ENCODE measurements at regions not wholly inside any gene's neighbourhood (a gene's known extent, or its start where the extent isn't known, plus 50 kb on each side); places are given as distances from the start of the nearest gene placed in this dataset.
A peak's percentile ranks its signal among the peaks of the same experiment; 100 is the strongest.

DNA sequence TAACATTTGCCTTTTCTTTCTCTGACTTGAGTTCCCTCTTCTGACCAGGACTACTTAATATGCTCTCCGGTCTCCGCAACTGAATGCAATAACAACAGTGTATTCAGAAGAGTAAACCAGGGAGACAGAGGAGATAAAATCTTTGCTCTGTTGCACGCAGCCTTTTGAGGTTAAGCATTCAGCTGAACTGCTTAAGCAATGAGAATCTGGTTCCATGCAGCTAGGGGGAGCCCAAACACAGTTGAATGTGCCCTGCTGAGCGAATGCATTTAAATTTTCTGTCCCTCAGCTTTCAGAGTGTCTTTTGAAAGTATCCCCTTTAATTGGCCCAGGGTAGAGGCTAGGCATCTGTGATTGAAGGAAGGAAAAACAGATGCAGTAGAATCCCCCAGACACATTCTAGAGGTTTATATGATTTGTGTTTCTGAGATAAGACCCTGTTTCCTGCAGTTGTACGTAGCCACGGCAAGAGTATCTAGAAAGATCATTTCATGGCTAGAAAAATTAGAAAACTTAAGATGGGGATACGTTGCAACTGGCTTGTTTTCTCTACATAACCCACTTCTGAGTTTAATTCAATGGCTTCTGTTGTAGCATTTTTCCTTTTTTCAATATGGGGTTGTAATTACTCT lies 309.6 kb downstream of the TUSC7 start:
- Mint-ChIP-seq H3K27me3 (ENCODE audit: unreplicated experiment) (peaks cover 15% of the 10 kb centered on the region), H3K36me3 (ENCODE audit: insufficient read depth, unreplicated experiment) (no peaks in the 10 kb centered on the region)
- intact Hi-C loops (cut with micrococcal nuclease; ENCODE audit: unreplicated experiment), result loop anchor here (1.0 to 10.0 kb wide), 6 partner anchors 157 to 1798 kb away; no protein-coding TSS in a partner anchor

DNA sequence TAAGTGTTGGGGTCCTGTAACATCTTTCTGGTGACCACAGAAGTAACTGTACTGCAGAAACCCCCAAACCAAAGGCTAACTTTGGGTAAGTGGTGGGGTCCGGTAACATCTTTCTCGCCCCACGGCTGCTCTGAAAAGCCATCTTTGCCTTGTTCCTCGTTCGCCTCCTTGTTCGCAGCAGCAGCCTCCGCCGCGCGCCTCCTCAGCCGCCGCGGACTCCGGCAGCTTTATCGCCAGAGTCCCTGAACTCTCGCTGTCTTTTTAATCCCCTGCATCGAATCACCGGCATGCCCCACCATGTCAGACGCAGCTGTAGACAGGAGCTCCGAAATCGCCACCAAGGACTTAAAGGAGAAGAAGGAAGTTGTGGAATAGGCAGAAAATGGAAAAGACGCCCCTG lies 316.8 kb downstream of the TUSC7 start:
- Mint-ChIP-seq H3K4me3 (ENCODE audit: low read depth, unreplicated experiment) (no peak overlapping the region), H3K36me3 (ENCODE audit: insufficient read depth, unreplicated experiment) (no peaks in the 10 kb centered on the region), H3K9me3 (ENCODE audit: low read depth, unreplicated experiment) (no peaks in the 10 kb centered on the region), H3K27ac (ENCODE audit: unreplicated experiment) (no peak overlapping the region), H3K4me1 (ENCODE audit: low read depth, unreplicated experiment) (no peaks in the 10 kb centered on the region), H3K27me3 (ENCODE audit: unreplicated experiment) (no peaks in the 10 kb centered on the region)
- BruUV-seq (replicated peaks), result no TSS peak
- intact Hi-C loops (cut with micrococcal nuclease; ENCODE audit: unreplicated experiment), result no loop called here
- TF ChIP-seq, protein P1, sequence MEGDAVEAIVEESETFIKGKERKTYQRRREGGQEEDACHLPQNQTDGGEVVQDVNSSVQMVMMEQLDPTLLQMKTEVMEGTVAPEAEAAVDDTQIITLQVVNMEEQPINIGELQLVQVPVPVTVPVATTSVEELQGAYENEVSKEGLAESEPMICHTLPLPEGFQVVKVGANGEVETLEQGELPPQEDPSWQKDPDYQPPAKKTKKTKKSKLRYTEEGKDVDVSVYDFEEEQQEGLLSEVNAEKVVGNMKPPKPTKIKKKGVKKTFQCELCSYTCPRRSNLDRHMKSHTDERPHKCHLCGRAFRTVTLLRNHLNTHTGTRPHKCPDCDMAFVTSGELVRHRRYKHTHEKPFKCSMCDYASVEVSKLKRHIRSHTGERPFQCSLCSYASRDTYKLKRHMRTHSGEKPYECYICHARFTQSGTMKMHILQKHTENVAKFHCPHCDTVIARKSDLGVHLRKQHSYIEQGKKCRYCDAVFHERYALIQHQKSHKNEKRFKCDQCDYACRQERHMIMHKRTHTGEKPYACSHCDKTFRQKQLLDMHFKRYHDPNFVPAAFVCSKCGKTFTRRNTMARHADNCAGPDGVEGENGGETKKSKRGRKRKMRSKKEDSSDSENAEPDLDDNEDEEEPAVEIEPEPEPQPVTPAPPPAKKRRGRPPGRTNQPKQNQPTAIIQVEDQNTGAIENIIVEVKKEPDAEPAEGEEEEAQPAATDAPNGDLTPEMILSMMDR (IDR thresholded peaks at IDR 0.05; ENCODE audit: unreplicated experiment), result no peak
- DNase-seq, result no peak
- CTCF ChIA-PET, result no interaction called here

More for the DNA sequence above, 309.6 kb downstream of the TUSC7 start:
- H3K4me3 Mint-ChIP-seq (ENCODE audit: low read depth, unreplicated experiment), result no peak overlapping the region
- CTCF ChIA-PET, result interaction anchor here (0.5 to 1.4 kb wide), 4 partner anchors 30 to 443 kb away, joined by 4 to 7 read pairs (median 6); no protein-coding TSS in a partner anchor
- peak; percentile 65 for DNase-seq
- no peak overlapping the region for H3K27ac Mint-ChIP-seq (ENCODE audit: unreplicated experiment)
- H3K9me3 Mint-ChIP-seq (ENCODE audit: low read depth, unreplicated experiment), result no peaks in the 10 kb centered on the region
- TF ChIP-seq, protein P1 (IDR thresholded peaks at IDR 0.05; ENCODE audit: unreplicated experiment), result peak; percentile 57
- peaks cover 8% of the 10 kb centered on the region for H3K4me1 Mint-ChIP-seq (ENCODE audit: low read depth, unreplicated experiment)
- no TSS peak for BruUV-seq (replicated peaks)

DNA sequence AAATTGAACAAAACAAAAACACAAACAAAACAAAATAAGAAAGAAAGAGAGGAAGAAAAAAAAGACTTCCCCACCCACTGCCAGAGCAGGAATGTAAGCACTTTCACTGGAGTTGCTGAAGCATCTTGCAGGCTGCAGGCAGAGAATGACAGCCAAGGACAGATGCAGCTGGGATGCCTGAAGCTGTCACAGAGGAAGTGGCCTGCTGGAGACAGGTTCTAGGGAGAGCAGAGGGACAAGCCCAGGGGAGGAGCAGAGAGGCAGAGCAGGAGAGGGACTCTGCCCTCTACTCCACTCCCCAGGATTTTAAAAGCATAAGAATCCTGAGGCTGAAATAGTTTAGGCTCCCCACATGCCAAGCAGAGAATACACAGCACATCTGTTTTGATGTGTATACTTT lies 326.2 kb downstream of the TUSC7 start:
- TF ChIP-seq, protein P1 (IDR thresholded peaks at IDR 0.05; ENCODE audit: unreplicated experiment), result no peak
- H3K36me3 Mint-ChIP-seq (ENCODE audit: insufficient read depth, unreplicated experiment), result no peaks in the 10 kb centered on the region
- no peak for DNase-seq
- intact Hi-C loops (cut with micrococcal nuclease; ENCODE audit: unreplicated experiment), result no loop called here
- CTCF ChIA-PET, result no interaction called here
- H3K4me3 Mint-ChIP-seq (ENCODE audit: low read depth, unreplicated experiment), result no peak overlapping the region
- peaks cover 21% of the 10 kb centered on the region for H3K4me1 Mint-ChIP-seq (ENCODE audit: low read depth, unreplicated experiment)
- H3K9me3 Mint-ChIP-seq (ENCODE audit: low read depth, unreplicated experiment), result no peaks in the 10 kb centered on the region
- H3K27ac Mint-ChIP-seq (ENCODE audit: unreplicated experiment), result no peak overlapping the region
- no peaks in the 10 kb centered on the region for H3K27me3 Mint-ChIP-seq (ENCODE audit: unreplicated experiment)
- BruUV-seq (replicated peaks), result no TSS peak

DNA sequence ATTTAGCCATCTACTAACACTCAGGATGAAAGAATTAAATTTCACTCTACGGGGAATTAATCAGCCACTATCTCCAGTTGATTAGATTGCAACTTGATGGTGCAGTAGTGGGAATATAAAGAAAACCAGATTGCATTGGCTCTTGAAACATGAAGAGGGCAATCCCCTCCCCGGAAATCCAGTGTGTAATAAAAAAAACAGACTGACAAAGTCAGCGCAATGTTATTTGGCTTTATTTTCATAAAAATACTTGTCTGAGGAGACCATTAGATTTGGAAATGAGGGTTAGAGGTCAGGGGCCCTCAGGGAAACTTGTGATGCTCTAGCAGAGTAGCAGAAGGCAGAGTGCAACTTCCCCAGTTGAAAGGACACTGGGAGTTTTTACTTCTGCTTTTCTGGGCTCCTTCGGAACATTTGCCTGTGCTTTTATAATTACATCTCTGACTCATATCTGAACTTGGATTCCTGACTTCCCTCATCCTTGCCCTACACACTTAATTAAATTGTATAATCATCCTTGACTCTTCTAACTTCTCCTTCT lies 326.8 kb downstream of the TUSC7 start:
- Mint-ChIP-seq H3K4me3 (ENCODE audit: low read depth, unreplicated experiment) (no peak overlapping the region), H3K27me3 (ENCODE audit: unreplicated experiment) (no peaks in the 10 kb centered on the region), H3K4me1 (ENCODE audit: low read depth, unreplicated experiment) (peaks cover 21% of the 10 kb centered on the region), H3K27ac (ENCODE audit: unreplicated experiment) (no peak overlapping the region), H3K36me3 (ENCODE audit: insufficient read depth, unreplicated experiment) (no peaks in the 10 kb centered on the region), H3K9me3 (ENCODE audit: low read depth, unreplicated experiment) (no peaks in the 10 kb centered on the region)
- BruUV-seq (replicated peaks), result no TSS peak
- no peak for DNase-seq
- CTCF ChIA-PET, result no interaction called here
- intact Hi-C loops (cut with micrococcal nuclease; ENCODE audit: unreplicated experiment), result no loop called here
- TF ChIP-seq, protein P1 (IDR thresholded peaks at IDR 0.05; ENCODE audit: unreplicated experiment), result no peak
